ENCODE measurements at regions not wholly inside any gene's neighbourhood (a gene's known extent, or its start where the extent isn't known, plus 50 kb on each side); places are given as distances from the start of the nearest gene placed in this dataset.
"Not testable (repeated sequence)": the region's sequence is repeated elsewhere in the genome, so short reads cannot be mapped to it uniquely, and the experiment has no call there.

DNA sequence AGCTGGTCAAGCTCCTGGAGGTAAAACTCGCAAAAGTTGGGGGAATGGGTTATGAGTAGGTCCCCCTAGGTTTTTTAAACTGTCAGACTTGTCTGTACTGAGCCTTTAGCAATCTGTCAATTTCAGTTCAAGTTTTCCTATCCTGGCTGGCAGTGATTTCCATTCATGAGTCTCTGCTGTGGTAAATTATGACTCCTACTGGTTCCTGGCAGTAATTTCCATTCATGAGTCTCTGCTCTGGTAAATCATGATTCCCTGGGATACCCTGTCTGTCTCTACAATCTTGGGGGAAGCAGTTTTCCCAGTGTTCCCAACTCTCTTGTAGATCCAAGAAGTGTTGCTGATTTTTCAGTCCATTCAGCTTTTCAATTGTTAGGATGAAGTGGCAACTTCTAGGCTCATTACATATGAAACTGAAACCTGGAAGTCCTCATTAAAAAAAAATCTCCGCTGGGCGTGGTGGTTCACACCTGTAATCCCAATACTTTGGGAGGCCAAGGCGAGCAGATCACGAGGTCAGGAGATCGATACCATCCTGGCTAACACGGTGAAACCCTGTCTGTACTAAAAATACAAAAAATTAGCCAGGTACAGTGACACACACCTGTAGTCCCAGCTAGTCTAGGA is 91.3 kb upstream of the GPBP1 start:
- no peak overlapping the region for H3K27ac Mint-ChIP-seq
- H3K27me3 Mint-ChIP-seq: peaks cover 6 to 9% of the 10 kb centered on the region in 2 donors
- H3K4me3 Mint-ChIP-seq: no peak overlapping the region
- 80% methylated on average over 1 of the region's 7 CpGs for WGBS (ENCODE audit: insufficient coverage)
- Histone ChIP-seq H3K36me3 (ENCODE audit: control insufficient read depth in 2 of 2, extremely low read depth in 1 of 2, insufficient read depth in 1 of 2, low read length in 1 of 2) (no peaks in the 10 kb centered on the region), H3K4me1 (ENCODE audit: control insufficient read depth in 1 of 2, extremely low read depth in 1 of 2, insufficient read depth in 2 of 2, low read length in 2 of 2) (no peaks in the 10 kb centered on the region), H3K4me3 (ENCODE audit: control insufficient read depth in 1 of 2, extremely low read depth in 1 of 2, low read length in 1 of 2) (no peak overlapping the region), H3K9me3 (no peaks in the 10 kb centered on the region), H3K27ac (ENCODE audit: low read length) (no peak overlapping the region), H3K27me3 (replicated peaks in 1 of 2; ENCODE audit: control insufficient read depth in 2 of 2, extremely low read depth in 1 of 2, insufficient read depth in 2 of 2, low read length in 1 of 2) (peaks cover 0 to 7% of the 10 kb centered on the region in 2 experiments)
- ATAC-seq (replicated peaks in 1 of 4) (no peak), DNase-seq (no peak)
- ChIA-PET POLR2A (no interaction called here), CTCF (no interaction called here)
- no peaks in the 10 kb centered on the region for H3K36me3 Mint-ChIP-seq
- H3K4me1 Mint-ChIP-seq: no peaks in the 10 kb centered on the region
- no peaks in the 10 kb centered on the region for H3K9me3 Mint-ChIP-seq

DNA sequence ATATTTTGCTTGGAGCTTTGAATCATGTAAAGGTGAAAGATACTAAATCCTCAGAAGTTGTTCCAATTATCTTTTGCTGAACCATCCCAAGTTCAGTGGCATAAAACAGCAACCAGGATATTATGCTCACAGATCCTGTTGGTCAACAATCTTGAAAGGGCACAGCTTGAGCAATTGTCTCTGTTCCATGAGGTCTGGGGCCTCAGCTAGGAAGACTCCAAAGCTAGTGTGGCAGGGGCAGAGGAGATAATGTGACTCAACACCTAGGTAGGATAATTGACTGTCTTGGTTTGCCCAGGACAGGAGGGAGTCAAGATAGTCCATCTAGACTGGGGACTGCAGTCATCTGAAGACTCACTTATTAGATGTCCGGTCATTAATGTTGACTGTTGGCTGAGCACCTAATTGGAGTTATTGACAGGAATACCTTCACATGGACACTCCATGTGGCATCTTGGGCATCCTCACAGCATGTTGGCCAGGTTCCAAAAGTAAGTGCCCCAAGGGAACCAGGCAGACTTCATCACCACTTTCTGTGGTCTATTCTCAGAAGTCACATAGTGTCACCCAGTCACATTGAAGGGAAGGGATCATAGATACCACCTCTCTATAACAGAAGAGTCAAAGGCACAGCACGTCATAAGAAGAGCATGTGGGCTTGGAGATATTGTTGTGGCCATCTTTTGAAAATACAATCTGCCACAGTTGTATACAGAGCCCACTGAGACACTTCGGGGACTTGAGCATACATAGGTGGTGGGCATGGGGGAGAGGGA is 88.4 kb upstream of the GPBP1 start:
- Histone ChIP-seq H3K27ac (ENCODE audit: low read length) (no peak overlapping the region), H3K36me3 (ENCODE audit: control insufficient read depth in 2 of 2, extremely low read depth in 1 of 2, insufficient read depth in 1 of 2, low read length in 1 of 2) (no peaks in the 10 kb centered on the region), H3K4me1 (ENCODE audit: control insufficient read depth in 1 of 2, extremely low read depth in 1 of 2, insufficient read depth in 2 of 2, low read length in 2 of 2) (no peaks in the 10 kb centered on the region), H3K27me3 (replicated peaks in 1 of 2; ENCODE audit: control insufficient read depth in 2 of 2, extremely low read depth in 1 of 2, insufficient read depth in 2 of 2, low read length in 1 of 2) (peaks cover 0 to 10% of the 10 kb centered on the region in 2 experiments), H3K4me3 (ENCODE audit: control insufficient read depth in 1 of 2, extremely low read depth in 1 of 2, low read length in 1 of 2) (no peak overlapping the region), H3K9me3 (no peaks in the 10 kb centered on the region)
- no CpG with 5 or more reads among the region's 3 CpGs for WGBS (ENCODE audit: insufficient coverage)
- ChIA-PET POLR2A (no interaction called here), CTCF (interaction anchor here in 1 of 2 donors (0.6 kb wide), 1 partner anchor 1924 kb away, joined by 3 read pairs; no protein-coding TSS in a partner anchor)
- Mint-ChIP-seq H3K27ac (no peak overlapping the region), H3K36me3 (no peaks in the 10 kb centered on the region), H3K9me3 (peaks cover 0 to 3% (median 0%) of the 10 kb centered on the region in 3 donors), H3K4me1 (no peaks in the 10 kb centered on the region), H3K27me3 (peaks cover 6 to 9% of the 10 kb centered on the region in 2 donors), H3K4me3 (no peak overlapping the region)
- DNase-seq: no peak
- no peak for ATAC-seq (replicated peaks in 1 of 4)

DNA sequence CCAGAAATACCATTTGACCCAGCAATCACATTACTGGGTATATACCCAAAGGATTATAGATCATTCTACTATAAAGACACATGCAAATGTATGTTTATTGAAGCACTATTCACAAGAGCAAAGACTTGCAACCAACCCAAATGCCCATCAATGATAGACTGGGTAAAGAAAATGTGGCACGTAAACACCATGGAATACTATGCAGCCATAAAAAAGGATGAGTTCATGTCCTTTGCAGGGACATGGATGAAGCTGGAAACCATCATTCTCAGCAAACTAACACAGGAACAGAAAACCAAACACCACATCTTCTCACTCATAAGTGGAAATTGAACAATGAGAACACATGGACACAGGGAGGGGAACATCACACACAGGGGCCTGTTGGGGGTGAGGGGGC is 85.9 kb upstream of the GPBP1 start:
- H3K9me3 ChIP-seq; H3K27me3 Mint-ChIP-seq; H3K27ac Mint-ChIP-seq; H3K4me3 ChIP-seq (ENCODE audit: control insufficient read depth in 1 of 2, extremely low read depth in 1 of 2, low read length in 1 of 2); H3K36me3 ChIP-seq (ENCODE audit: control insufficient read depth in 2 of 2, extremely low read depth in 1 of 2, insufficient read depth in 1 of 2, low read length in 1 of 2); POLR2A ChIA-PET; ATAC-seq (replicated peaks in 1 of 4); H3K27ac ChIP-seq (ENCODE audit: low read length); H3K4me3 Mint-ChIP-seq; CTCF ChIA-PET; H3K9me3 Mint-ChIP-seq; H3K4me1 Mint-ChIP-seq; H3K4me1 ChIP-seq (ENCODE audit: control insufficient read depth in 1 of 2, extremely low read depth in 1 of 2, insufficient read depth in 2 of 2, low read length in 2 of 2); H3K27me3 ChIP-seq (replicated peaks in 1 of 2; ENCODE audit: control insufficient read depth in 2 of 2, extremely low read depth in 1 of 2, insufficient read depth in 2 of 2, low read length in 1 of 2); DNase-seq; H3K36me3 Mint-ChIP-seq: not testable (repeated sequence)
- WGBS (ENCODE audit: insufficient coverage): no CpG with 5 or more reads among the region's 1 CpG

DNA sequence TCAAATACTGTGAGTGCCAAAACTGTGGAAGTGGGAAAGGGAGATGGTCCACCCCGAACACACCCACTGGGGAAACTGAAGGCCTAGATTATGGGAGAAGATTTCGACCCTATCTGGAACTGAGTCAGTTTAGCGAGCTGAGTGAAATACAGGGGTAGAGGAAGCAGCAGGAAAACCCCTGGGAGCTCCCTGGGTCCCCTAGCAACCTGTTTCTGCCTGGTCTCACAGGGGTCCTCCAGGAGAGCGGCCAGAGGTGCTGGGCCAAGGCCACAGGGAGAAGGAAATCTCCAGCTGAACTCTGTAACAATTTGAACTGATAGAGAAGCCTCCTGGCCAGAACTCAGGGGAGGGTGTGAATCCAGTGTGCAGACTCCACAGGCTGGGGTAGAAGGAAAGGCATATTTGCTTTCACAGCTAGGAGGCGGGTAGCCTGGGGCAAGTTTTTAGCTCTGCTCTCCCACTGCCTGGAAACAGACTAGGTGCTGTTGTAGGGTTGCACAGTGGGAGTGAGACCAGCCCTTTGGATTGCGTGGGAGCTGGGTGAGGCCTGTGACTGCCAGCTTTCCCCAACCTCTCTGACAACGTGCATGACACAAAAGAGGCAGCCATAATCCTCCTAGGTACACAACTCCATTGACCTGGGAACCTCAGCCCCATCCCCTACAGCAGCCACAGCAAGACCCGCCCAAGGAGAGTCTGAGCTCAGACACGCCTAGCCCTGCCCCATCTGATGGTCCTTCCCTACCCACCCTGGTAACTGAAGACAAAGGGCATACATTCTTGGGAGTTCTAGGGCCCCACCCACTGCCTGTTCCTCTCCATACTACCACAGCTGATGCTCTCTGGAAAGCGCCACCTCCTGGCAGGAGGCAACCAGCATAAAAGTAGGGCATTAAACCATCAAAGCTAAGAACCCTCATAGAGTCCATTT is 78.8 kb upstream of the GPBP1 start:
- H3K36me3 Mint-ChIP-seq: peaks cover 17% of the 10 kb centered on the region
- DNase-seq: peak in 1 of 35 experiments; percentile 12
- H3K36me3 ChIP-seq (ENCODE audit: control insufficient read depth in 2 of 2, extremely low read depth in 1 of 2, insufficient read depth in 1 of 2, low read length in 1 of 2): no peaks in the 10 kb centered on the region
- POLR2A ChIA-PET: no interaction called here
- H3K4me1 Mint-ChIP-seq: no peaks in the 10 kb centered on the region
- no peak overlapping the region for H3K4me3 Mint-ChIP-seq
- H3K27ac Mint-ChIP-seq: no peak overlapping the region
- CTCF ChIA-PET: no interaction called here
- peaks cover 16 to 35% (median 32%) of the 10 kb centered on the region in 3 donors for H3K9me3 Mint-ChIP-seq
- no peaks in the 10 kb centered on the region for H3K27me3 Mint-ChIP-seq
- ATAC-seq (replicated peaks in 1 of 4): no peak
- no peaks in the 10 kb centered on the region for H3K9me3 ChIP-seq
- no peak overlapping the region for H3K27ac ChIP-seq (ENCODE audit: low read length)
- no peak overlapping the region for H3K4me3 ChIP-seq (ENCODE audit: control insufficient read depth in 1 of 2, extremely low read depth in 1 of 2, low read length in 1 of 2)
- no peaks in the 10 kb centered on the region for H3K4me1 ChIP-seq (ENCODE audit: control insufficient read depth in 1 of 2, extremely low read depth in 1 of 2, insufficient read depth in 2 of 2, low read length in 2 of 2)
- 85% methylated on average over 6 of the region's 10 CpGs for WGBS (ENCODE audit: insufficient coverage)
- peaks cover 0 to 6% of the 10 kb centered on the region in 2 experiments for H3K27me3 ChIP-seq (replicated peaks in 1 of 2; ENCODE audit: control insufficient read depth in 2 of 2, extremely low read depth in 1 of 2, insufficient read depth in 2 of 2, low read length in 1 of 2)

DNA sequence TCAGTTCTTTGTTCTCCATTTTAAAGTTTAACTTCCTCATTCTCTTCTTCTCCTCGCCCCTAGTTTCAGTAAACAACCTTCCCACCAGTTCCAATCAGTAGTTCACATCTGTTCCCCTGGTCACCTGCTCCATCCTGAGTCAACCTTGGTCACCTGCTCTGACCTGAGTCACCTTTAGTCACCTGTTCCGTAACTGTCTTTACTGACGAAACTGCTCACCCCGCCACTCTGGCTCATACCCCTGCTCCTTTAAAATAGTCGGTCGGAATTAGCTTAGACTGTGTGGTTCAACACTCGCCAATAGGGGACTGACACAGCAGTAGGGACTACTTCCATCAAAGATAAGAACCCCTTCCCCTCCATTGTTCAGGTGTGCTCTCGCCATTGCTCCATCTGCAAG is 76.3 kb upstream of the GPBP1 start:
- Mint-ChIP-seq H3K4me1 (no peaks in the 10 kb centered on the region), H3K36me3 (peaks cover 17% of the 10 kb centered on the region), H3K27me3 (no peaks in the 10 kb centered on the region), H3K4me3 (no peak overlapping the region), H3K9me3 (peaks cover 16 to 35% (median 32%) of the 10 kb centered on the region in 3 donors), H3K27ac (no peak overlapping the region)
- Histone ChIP-seq H3K4me3 (ENCODE audit: control insufficient read depth in 1 of 2, extremely low read depth in 1 of 2, low read length in 1 of 2) (no peak overlapping the region), H3K9me3 (no peaks in the 10 kb centered on the region), H3K27me3 (replicated peaks in 1 of 2; ENCODE audit: control insufficient read depth in 2 of 2, extremely low read depth in 1 of 2, insufficient read depth in 2 of 2, low read length in 1 of 2) (peaks cover 0 to 3% of the 10 kb centered on the region in 2 experiments), H3K36me3 (ENCODE audit: control insufficient read depth in 2 of 2, extremely low read depth in 1 of 2, insufficient read depth in 1 of 2, low read length in 1 of 2) (no peaks in the 10 kb centered on the region), H3K4me1 (ENCODE audit: control insufficient read depth in 1 of 2, extremely low read depth in 1 of 2, insufficient read depth in 2 of 2, low read length in 2 of 2) (no peaks in the 10 kb centered on the region), H3K27ac (ENCODE audit: low read length) (no peak overlapping the region)
- 95% methylated on average over 6 of the region's 8 CpGs for WGBS (ENCODE audit: insufficient coverage)
- POLR2A ChIA-PET: no interaction called here
- CTCF ChIA-PET: no interaction called here
- no peak for ATAC-seq (replicated peaks in 1 of 4)
- DNase-seq: no peak

DNA sequence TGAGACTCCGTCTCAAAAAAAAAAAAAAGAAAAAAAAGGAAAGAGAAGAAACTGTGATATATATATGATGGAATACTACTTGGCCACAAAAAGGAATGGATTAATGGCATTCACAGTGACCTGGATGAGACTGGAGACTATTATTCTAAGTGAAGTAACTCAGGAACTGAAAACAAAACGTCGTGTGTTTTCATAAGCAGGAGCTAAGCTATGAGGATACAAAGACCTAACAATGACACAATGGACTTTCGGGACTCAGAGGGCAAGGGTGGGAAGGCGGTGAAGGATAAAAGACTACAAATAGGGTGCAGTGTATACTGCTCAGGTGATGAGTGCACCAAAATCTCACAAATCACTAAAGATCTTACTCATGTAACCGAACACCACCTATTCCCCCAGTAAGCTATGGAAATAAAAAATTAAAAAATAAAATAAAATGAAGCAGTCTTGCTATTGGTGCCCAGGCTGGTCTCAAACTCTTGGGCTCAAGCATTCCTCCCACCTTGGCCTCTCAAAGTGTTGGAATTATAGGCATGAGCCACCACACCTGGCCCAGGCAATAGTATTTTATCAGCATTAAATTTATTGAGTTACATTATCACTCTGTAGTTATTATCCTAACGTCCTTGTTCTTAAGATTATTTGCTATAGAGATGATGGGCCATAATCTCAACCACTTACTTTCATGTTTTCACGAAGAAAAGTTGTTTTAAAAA is 71.5 kb upstream of the GPBP1 start:
- Mint-ChIP-seq H3K27me3 (peaks cover 0 to 9% of the 10 kb centered on the region in 2 donors), H3K4me1 (no peaks in the 10 kb centered on the region), H3K27ac (no peak overlapping the region), H3K4me3 (no peak overlapping the region), H3K36me3 (peaks cover 6% of the 10 kb centered on the region), H3K9me3 (peaks cover 5 to 14% (median 14%) of the 10 kb centered on the region in 3 donors)
- Histone ChIP-seq H3K4me3 (ENCODE audit: control insufficient read depth in 1 of 2, extremely low read depth in 1 of 2, low read length in 1 of 2) (no peak overlapping the region), H3K9me3 (no peaks in the 10 kb centered on the region), H3K36me3 (ENCODE audit: control insufficient read depth in 2 of 2, extremely low read depth in 1 of 2, insufficient read depth in 1 of 2, low read length in 1 of 2) (no peaks in the 10 kb centered on the region), H3K4me1 (ENCODE audit: control insufficient read depth in 1 of 2, extremely low read depth in 1 of 2, insufficient read depth in 2 of 2, low read length in 2 of 2) (no peaks in the 10 kb centered on the region), H3K27me3 (replicated peaks in 1 of 2; ENCODE audit: control insufficient read depth in 2 of 2, extremely low read depth in 1 of 2, insufficient read depth in 2 of 2, low read length in 1 of 2) (no peaks in the 10 kb centered on the region), H3K27ac (ENCODE audit: low read length) (no peak overlapping the region)
- no peak for DNase-seq
- CTCF ChIA-PET: no interaction called here
- no peak for ATAC-seq (replicated peaks in 1 of 4)
- POLR2A ChIA-PET: interaction anchor here in 1 of 2 donors (0.7 kb wide), 1 partner anchor 81 kb away, joined by 4 read pairs; no protein-coding TSS in a partner anchor
- WGBS (ENCODE audit: insufficient coverage): no CpG with 5 or more reads among the region's 8 CpGs

Measured in T-cell (primary cell).